K562 (cell line): ENCODE measurements at regions not wholly inside any gene's neighbourhood (a gene's known extent, or its start where the extent isn't known, plus 50 kb on each side); places are given as distances from the start of the nearest gene placed in this dataset.

ENCODE experiments used
- ATAC-seq: fragments of 200-7000 bp; cut with Tn5 transposase; 3 replicates; pipeline ENCODE4 v1.9.1; 2020; ENCODE audit warnings: moderate library complexity
- BruUV-seq: library from RNA; stranded (reverse); fragments of 400-500 nt; replicated peaks from 2 replicates; lab custom pipeline; 2021; lab: Mats Ljungman, UMichigan
- CTCF ChIA-PET: fragments of 300-600 bp; formaldehyde crosslinking; extraction: SDS; loops from one replicate; lab custom pipeline; 2021; ENCODE audit warnings: low intra/inter-chr PET ratio; lab: Yijun Ruan, JAX
- POLR2A ChIA-PET: fragments of 300-600, 350-650 bp; sonication (Branson Sonifier 250); formaldehyde crosslinking; extraction: SDS; loops from one replicate; lab custom pipeline; 2021; ENCODE audit warnings: antibody characterized with exemption, inconsistent platforms; lab: Yijun Ruan, JAX
- DNase-seq, 4 experiments: peaks; one replicate each; pipeline versions ENCODE4 v3.0.0 to v3.0.0-alpha.2; 2011 to 2018; ENCODE audit warnings: low spot score in 3 of 4, mixed read lengths in 3 of 4; ENCODE audit errors: extremely low read depth in 1 of 4
- FAIRE-seq: peaks from 2 replicates; lab custom pipeline; 2011; peaks lifted over from hg19 to GRCh38; lab: Jason Lieb, UNC
- H2AFZ ChIP-seq: 2 replicates; pipeline ENCODE4 v1.6.0; 2011; ENCODE audit warnings: low read depth, low read length, control low read depth, inconsistent platforms
- H3K27ac ChIP-seq: fragments of 200-600 bp; 3 replicates; pipeline ENCODE4 v1.8.0; 2011; ENCODE audit warnings: low read depth, mild to moderate bottlenecking, control low read depth, inconsistent platforms, low read length, moderate library complexity, mixed read lengths; ENCODE audit errors: extremely low read depth
- H3K27me3 ChIP-seq, 2 experiments: fragments of 300-600 bp in 1 of 2; 2 replicates in 1 of 2; 3 replicates in 1 of 2; pipeline versions ENCODE4 v1.6.0 to v1.8.0; 2011; ENCODE audit warnings: inconsistent platforms in 2 of 2, low read length in 2 of 2, mild to moderate bottlenecking in 1 of 2, mixed read lengths in 1 of 2, moderate library complexity in 1 of 2; ENCODE audit not compliant: control insufficient read depth in 2 of 2, insufficient read depth in 2 of 2
- H3K36me3 ChIP-seq: fragments of 300-600 bp; 3 replicates; pipeline ENCODE4 v1.8.0; 2011; ENCODE audit warnings: mild to moderate bottlenecking, low read length, inconsistent platforms; ENCODE audit not compliant: control insufficient read depth, insufficient read depth
- H3K4me1 ChIP-seq, 2 experiments: fragments of 200-600 bp in 1 of 2; replicated peaks in 1 of 2; 2 replicates in 1 of 2; 3 replicates in 1 of 2; pipeline versions ENCODE4 v1.5.1 to v1.8.0; 2011; ENCODE audit warnings: inconsistent platforms in 2 of 2, low read length in 2 of 2, mild to moderate bottlenecking in 1 of 2, mixed read lengths in 1 of 2, moderate library complexity in 1 of 2; ENCODE audit not compliant: control insufficient read depth in 2 of 2, insufficient read depth in 2 of 2
- H3K4me2 ChIP-seq: 2 replicates; pipeline ENCODE4 v1.6.1; 2011; ENCODE audit warnings: low read length, control low read depth, inconsistent platforms, mixed read lengths; ENCODE audit not compliant: insufficient read depth
- H3K4me3 ChIP-seq: fragments of 200-600 bp; sonication (generic), shearing (Covaris generic); 2 replicates; pipeline ENCODE4 v1.5.1; 2016; ENCODE audit warnings: control low read depth, inconsistent platforms
- H3K79me2 ChIP-seq: fragments of 200-600 bp; 3 replicates; pipeline ENCODE4 v1.8.0; 2011; ENCODE audit warnings: low read length, inconsistent platforms; ENCODE audit not compliant: control insufficient read depth, insufficient read depth
- H3K9ac ChIP-seq, 2 experiments: 2 replicates each; pipeline versions ENCODE4 v1.6.0 to v1.6.1; 2011; ENCODE audit warnings: low read depth in 2 of 2, low read length in 2 of 2, control low read depth in 1 of 2, inconsistent platforms in 1 of 2, mild to moderate bottlenecking in 1 of 2, mixed read lengths in 1 of 2; ENCODE audit not compliant: insufficient read depth in 1 of 2
- H3K9me1 ChIP-seq: one replicate; pipeline ENCODE4 v1.6.0; 2011; ENCODE audit warnings: inconsistent platforms, mild to moderate bottlenecking, low read length, moderate library complexity; ENCODE audit not compliant: control insufficient read depth, insufficient read depth
- H3K9me3 ChIP-seq: replicated peaks from 2 replicates; pipeline ENCODE4 v1.5.1; 2011; ENCODE audit warnings: low read depth, low read length, inconsistent platforms; ENCODE audit not compliant: control insufficient read depth, insufficient read depth
- H4K20me1 ChIP-seq: replicated peaks from 2 replicates; pipeline ENCODE4 v1.6.1; 2011; ENCODE audit warnings: low read length, inconsistent platforms, mixed read lengths; ENCODE audit not compliant: control insufficient read depth, insufficient read depth
- BRF2 ChIP-seq: IDR thresholded peaks from 3 replicates; pipeline ENCODE4 v1.6.1; 2011; ENCODE audit warnings: borderline replicate concordance, mild to moderate bottlenecking; ENCODE audit not compliant: insufficient read length, insufficient read depth
- ELK1 ChIP-seq: sonication (generic); formaldehyde crosslinking; IDR thresholded peaks from 2 replicates; pipeline ENCODE4 v1.8.1; 2022; ENCODE audit warnings: missing genetic modification reagents
- EP400 ChIP-seq: fragments of 450-650 bp; IDR thresholded peaks from 2 replicates; pipeline ENCODE4 v1.6.1; 2017; ENCODE audit warnings: antibody characterized with exemption, mild to moderate bottlenecking, moderate library complexity
- ETS2 ChIP-seq: IDR thresholded peaks from 2 replicates; pipeline ENCODE4 v1.6.1; 2016; ENCODE audit warnings: borderline replicate concordance, missing genetic modification characterization, mild to moderate bottlenecking, moderate library complexity, missing compliant biosample characterization; ENCODE audit not compliant: poor library complexity, severe bottlenecking
- KAT7 ChIP-seq: sonication (generic); formaldehyde crosslinking; IDR thresholded peaks from 2 replicates; pipeline ENCODE4 v1.8.0; 2022; ENCODE audit warnings: missing genetic modification reagents, mild to moderate bottlenecking, borderline replicate concordance
- KLF10 ChIP-seq: fragments of 250-450 bp; sonication (Bioruptor Pico); IDR thresholded peaks from 2 replicates; pipeline ENCODE4 v1.6.1; 2021; ENCODE audit warnings: matching md5 sums
- MLX ChIP-seq, 2 experiments: fragments of 450-650 bp in 1 of 2; sonication (generic) in 1 of 2; formaldehyde crosslinking; conservative IDR thresholded peaks; 2 replicates each; pipeline versions ENCODE4 v1.4.0 to v1.8.1; 2020 to 2022; ENCODE audit warnings: mild to moderate bottlenecking in 1 of 2, missing genetic modification reagents in 1 of 2
- NEUROD1 ChIP-seq: fragments of 150-350 bp; IDR thresholded peaks from 2 replicates; pipeline ENCODE4 v1.6.1; 2014; ENCODE audit warnings: borderline replicate concordance, low read length, low read depth; ENCODE audit not compliant: partially characterized antibody
- RBM34 ChIP-seq: fragments of 200-400 bp; formaldehyde crosslinking; IDR thresholded peaks from 2 replicates; pipeline ENCODE4 v1.6.1; 2018; ENCODE audit warnings: low read length, borderline replicate concordance; ENCODE audit not compliant: insufficient read depth
- SP1 ChIP-seq: sonication (generic); formaldehyde crosslinking; IDR thresholded peaks from 2 replicates; pipeline ENCODE4 v1.8.1; 2022; ENCODE audit warnings: mild to moderate bottlenecking, missing genetic modification reagents
- SPI1 ChIP-seq: IDR thresholded peaks from 2 replicates; pipeline ENCODE4 v1.6.1; 2011; ENCODE audit warnings: low read depth, low read length, control low read depth, borderline replicate concordance
- XRCC5 ChIP-seq: fragments of 200-400 bp; formaldehyde crosslinking; IDR thresholded peaks from 2 replicates; pipeline ENCODE4 v1.6.1; 2017; ENCODE audit warnings: low read depth, mild to moderate bottlenecking, low read length
- ZBTB5 ChIP-seq: fragments of 450-650 bp; IDR thresholded peaks from 2 replicates; pipeline ENCODE4 v1.6.1; 2017; ENCODE audit warnings: antibody characterized with exemption
- ZNF121 ChIP-seq: sonication (generic); formaldehyde crosslinking; conservative IDR thresholded peaks from 2 replicates; pipeline ENCODE4 v1.8.0; 2022; ENCODE audit warnings: missing genetic modification reagents
- ZNF175 ChIP-seq: fragments of 200-800 bp; sonication (Bioruptor generic); IDR thresholded peaks from 2 replicates; pipeline ENCODE4 v1.6.1; 2016; ENCODE audit warnings: low read depth, mild to moderate bottlenecking, missing genetic modification characterization, missing compliant biosample characterization
- ZNF717 ChIP-seq: fragments of 250-450 bp; sonication (Bioruptor Pico); IDR thresholded peaks from 2 replicates; pipeline ENCODE4 v1.5.0; 2021
- WGBS: fragments of 100-300 bp; shearing (Covaris generic); methylation state at CpG from one replicate; pipeline ENCODE4 v1.1.6; 2016; ENCODE audit warnings: low coverage, mixed read lengths; ENCODE audit not compliant: insufficient coverage; ENCODE audit errors: missing lambda C conversion rate; 5-methylcytosine and 5-hydroxymethylcytosine counted together
- in situ Hi-C: fragments of 300-500 bp; cut with MboI; formaldehyde crosslinking; loops from 4 replicates; pipeline ENCODE4 v1.15.0; 2018; ENCODE audit warnings: inconsistent platforms, mixed read lengths
- intact Hi-C: fragments of 100-400 bp; cut with micrococcal nuclease; formaldehyde crosslinking; loops from 2 replicates; pipeline ENCODE4 v1.14.2; 2022

- TF ChIP-seq SPI1 = no peak
- TF ChIP-seq EP400 = no peak
- no peak for TF ChIP-seq ZNF717
- no peak for TF ChIP-seq XRCC5
- TF ChIP-seq BRF2 = no peak
- no peak for TF ChIP-seq ZBTB5
These were observed 472.8 kb upstream of the ASIC2 start (continued) for GRCh38 chr17:33765871-33766270.

- no peaks in the 10 kb centered on the region for H3K79me2 ChIP-seq
- WGBS = 3% methylated on average over 3 of the region's 3 CpGs
- POLR2A ChIA-PET = no interaction called here
- intact Hi-C loops = no loop called here
- H3K27me3 ChIP-seq = peaks cover 2 to 10% of the 10 kb centered on the region in 2 experiments; a peak in 4 of 5 replicates
- no peaks in the 10 kb centered on the region for H3K9me3 ChIP-seq
- in situ Hi-C loops = no loop called here
- DNase-seq = no peak
- CTCF ChIA-PET = no interaction called here
- no peak overlapping the region for H3K4me3 ChIP-seq
- H3K27ac ChIP-seq = no peak overlapping the region
- BruUV-seq = no TSS peak
- no peaks in the 10 kb centered on the region for H3K4me1 ChIP-seq
- H2AFZ ChIP-seq = no peak overlapping the region
- H3K36me3 ChIP-seq = no peaks in the 10 kb centered on the region
- TF ChIP-seq ZNF175 (CRISPR knock-in tag) (no peak), RBM34 (no peak), ZNF121 (CRISPR knock-in tag) (no peak), MLX (CRISPR knock-in tag; conservative IDR thresholded peaks at IDR 0.05) (no peak), KAT7 (CRISPR knock-in tag) (no peak), SP1 (CRISPR knock-in tag) (no peak), ELK1 (no peak), KLF10 (CRISPR knock-in tag) (no peak), NEUROD1 (no peak), ETS2 (no peak)
- no peak overlapping the region for H3K4me2 ChIP-seq
- FAIRE-seq = no peak
- no peaks in the 10 kb centered on the region; the same call in 1 of the 2 replicates for H4K20me1 ChIP-seq
- ATAC-seq = no peak
- H3K9me1 ChIP-seq = no peaks in the 10 kb centered on the region
- no peak overlapping the region for H3K9ac ChIP-seq
These were observed 473.6 kb upstream of the ASIC2 start for GRCh38 chr17:33766721-33767120.
